ENCODE measurements at regions not wholly inside any gene's neighbourhood (a gene's known extent, or its start where the extent isn't known, plus 50 kb on each side); places are given as distances from the start of the nearest gene placed in this dataset.
"Not testable (repeated sequence)": the region's sequence is repeated elsewhere in the genome, so short reads cannot be mapped to it uniquely, and the experiment has no call there.

DNA sequence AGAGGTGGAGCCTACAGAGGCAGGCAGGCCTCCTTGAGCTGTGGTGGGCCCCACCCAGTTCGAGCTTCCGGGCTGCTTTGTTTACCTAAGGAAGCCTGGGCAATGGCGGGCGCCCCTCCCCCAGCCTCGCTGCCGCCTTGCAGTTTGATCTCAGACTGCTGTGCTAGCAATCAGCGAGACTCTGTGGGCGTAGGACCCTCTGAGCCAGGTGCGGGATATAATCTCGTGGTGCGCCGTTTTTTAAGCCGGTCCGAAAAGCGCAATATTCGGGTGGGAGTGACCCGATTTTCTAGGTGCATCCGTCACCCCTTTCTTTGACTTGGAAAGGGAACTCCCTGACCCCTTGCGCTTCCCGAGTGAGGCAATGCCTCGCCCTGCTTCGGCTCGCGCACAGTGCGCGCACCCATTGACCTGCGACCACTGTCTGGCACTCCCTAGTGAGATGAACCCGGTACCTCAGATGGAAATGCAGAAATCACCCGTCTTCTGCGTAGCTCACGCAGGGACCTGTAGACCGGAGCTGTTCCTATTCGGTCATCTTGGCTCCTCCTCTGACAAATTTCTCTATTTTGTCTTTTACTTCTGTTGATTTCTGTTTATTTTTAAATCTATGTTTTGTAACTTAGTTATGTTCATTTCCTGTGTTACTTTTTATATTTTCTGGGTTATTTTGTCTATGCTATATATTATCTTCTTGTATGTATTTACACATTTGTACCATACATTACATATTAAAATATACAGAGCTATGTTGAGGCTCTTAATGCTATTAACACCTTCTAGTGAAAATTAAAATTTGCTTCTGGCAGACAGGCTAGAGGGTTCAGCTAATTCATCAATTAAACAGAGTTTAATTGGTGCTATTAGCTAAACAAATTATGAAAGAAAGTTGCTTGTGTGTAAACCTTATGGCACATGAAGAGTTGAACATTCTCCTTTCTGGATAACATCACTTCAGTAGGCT lies 97.3 kb upstream of the CNTNAP2 start:
- TF ChIP-seq, protein P1, sequence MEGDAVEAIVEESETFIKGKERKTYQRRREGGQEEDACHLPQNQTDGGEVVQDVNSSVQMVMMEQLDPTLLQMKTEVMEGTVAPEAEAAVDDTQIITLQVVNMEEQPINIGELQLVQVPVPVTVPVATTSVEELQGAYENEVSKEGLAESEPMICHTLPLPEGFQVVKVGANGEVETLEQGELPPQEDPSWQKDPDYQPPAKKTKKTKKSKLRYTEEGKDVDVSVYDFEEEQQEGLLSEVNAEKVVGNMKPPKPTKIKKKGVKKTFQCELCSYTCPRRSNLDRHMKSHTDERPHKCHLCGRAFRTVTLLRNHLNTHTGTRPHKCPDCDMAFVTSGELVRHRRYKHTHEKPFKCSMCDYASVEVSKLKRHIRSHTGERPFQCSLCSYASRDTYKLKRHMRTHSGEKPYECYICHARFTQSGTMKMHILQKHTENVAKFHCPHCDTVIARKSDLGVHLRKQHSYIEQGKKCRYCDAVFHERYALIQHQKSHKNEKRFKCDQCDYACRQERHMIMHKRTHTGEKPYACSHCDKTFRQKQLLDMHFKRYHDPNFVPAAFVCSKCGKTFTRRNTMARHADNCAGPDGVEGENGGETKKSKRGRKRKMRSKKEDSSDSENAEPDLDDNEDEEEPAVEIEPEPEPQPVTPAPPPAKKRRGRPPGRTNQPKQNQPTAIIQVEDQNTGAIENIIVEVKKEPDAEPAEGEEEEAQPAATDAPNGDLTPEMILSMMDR (conservative IDR thresholded peaks at IDR 0.05 in 1 of 2, IDR thresholded peaks at IDR 0.05 in 1 of 2; ENCODE audit: extremely low read depth in 1 of 2, insufficient read depth in 1 of 2, low read depth in 1 of 2, low read length in 2 of 2), result not testable (repeated sequence)
- not testable (repeated sequence) for TF ChIP-seq EZH2 (IDR thresholded peaks at IDR 0.05; ENCODE audit: borderline replicate concordance, low read length)
